ENCODE measurements at regions not wholly inside any gene's neighbourhood (a gene's known extent, or its start where the extent isn't known, plus 50 kb on each side); places are given as distances from the start of the nearest gene placed in this dataset.

DNA sequence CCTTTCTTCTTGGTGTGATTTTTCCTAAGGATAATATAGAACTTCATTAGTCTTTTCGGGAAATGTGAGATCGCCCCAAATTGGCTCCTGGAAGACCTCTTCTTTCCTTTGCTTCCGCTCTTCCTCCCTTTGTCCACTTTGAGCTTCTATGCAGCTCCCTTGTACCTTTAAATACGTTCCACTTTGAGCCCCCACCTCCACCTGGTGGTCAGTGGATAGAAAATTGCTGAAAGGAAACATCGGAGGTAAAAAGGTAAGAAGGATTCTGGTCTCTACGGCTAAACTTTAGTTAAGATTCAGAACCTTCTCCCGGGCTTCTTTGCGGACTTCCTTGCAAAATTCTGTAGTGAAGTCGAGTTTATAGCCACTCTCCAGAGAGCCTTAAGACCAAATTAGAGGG lies 55.0 kb upstream of the TM9SF2 start:
- no TSS peak for BruUV-seq (replicated peaks)

More for the DNA sequence above, 55.0 kb upstream of the TM9SF2 start:
- H2AFZ ChIP-seq (ENCODE audit: control insufficient read depth, low read depth, low read length) = no peak overlapping the region
- ChIA-PET SMC1A (ENCODE audit: uncharacterized antibody, unreplicated experiment) (interaction anchor here (0.9 to 2.4 kb wide), 3 partner anchors 56 to 176 kb away, joined by 4 to 9 read pairs (median 4); no protein-coding TSS in a partner anchor), POLR2A (interaction anchor here (0.7 kb wide), 2 partner anchors 21 to 942 kb away, joined by 4 to 9 read pairs; no protein-coding TSS in a partner anchor), RAD21 (ENCODE audit: unreplicated experiment) (interaction anchor here (0.6 to 1.3 kb wide), 3 partner anchors 59 to 1681 kb away, joined by 3 to 5 read pairs (median 3); no protein-coding TSS in a partner anchor), CTCF (interaction anchor here (0.6 to 1.8 kb wide), 7 partner anchors 49 to 270 kb away, joined by 3 to 7 read pairs (median 3); no protein-coding TSS in a partner anchor)
- in situ Hi-C loops (cut with MboI) (no loop called here), intact Hi-C loops (cut with micrococcal nuclease; ENCODE audit: unreplicated experiment) (loop anchor here (10.0 kb wide), 2 partner anchors 99 to 469 kb away; no protein-coding TSS in a partner anchor)
- no peaks in the 10 kb centered on the region; the same call in 1 of the 2 replicates for H3K4me1 ChIP-seq (ENCODE audit: control insufficient read depth, insufficient read depth, low read length)
- no peaks in the 10 kb centered on the region for H3K36me3 ChIP-seq (ENCODE audit: control insufficient read depth in 2 of 2, insufficient read depth in 2 of 2, low read length in 1 of 2)
- no peak overlapping the region for H3K4me2 ChIP-seq (ENCODE audit: control insufficient read depth, insufficient read depth)
- 78% methylated on average over 9 of the region's 9 CpGs for WGBS (ENCODE audit: insufficient coverage, insufficient replicate concordance, low lambda C conversion rate, missing lambda C conversion rate)
- H3K9me3 ChIP-seq (replicated peaks; ENCODE audit: control insufficient read depth, insufficient read depth, low read length) = no peaks in the 10 kb centered on the region; the same call in 2 of the 3 replicates
- H3K9ac ChIP-seq (ENCODE audit: control insufficient read depth, insufficient read depth, low read length) = no peak overlapping the region
- H3K4me3 ChIP-seq = no peak overlapping the region
- DNase-seq (ENCODE audit: low read depth, low spot score) (no peak), FAIRE-seq (no peak), ATAC-seq (no peak)
- H4K20me1 ChIP-seq (ENCODE audit: control insufficient read depth, insufficient read depth) = no peaks in the 10 kb centered on the region
- TF ChIP-seq, protein P1, sequence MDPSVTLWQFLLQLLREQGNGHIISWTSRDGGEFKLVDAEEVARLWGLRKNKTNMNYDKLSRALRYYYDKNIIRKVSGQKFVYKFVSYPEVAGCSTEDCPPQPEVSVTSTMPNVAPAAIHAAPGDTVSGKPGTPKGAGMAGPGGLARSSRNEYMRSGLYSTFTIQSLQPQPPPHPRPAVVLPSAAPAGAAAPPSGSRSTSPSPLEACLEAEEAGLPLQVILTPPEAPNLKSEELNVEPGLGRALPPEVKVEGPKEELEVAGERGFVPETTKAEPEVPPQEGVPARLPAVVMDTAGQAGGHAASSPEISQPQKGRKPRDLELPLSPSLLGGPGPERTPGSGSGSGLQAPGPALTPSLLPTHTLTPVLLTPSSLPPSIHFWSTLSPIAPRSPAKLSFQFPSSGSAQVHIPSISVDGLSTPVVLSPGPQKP (IDR thresholded peaks at IDR 0.05; ENCODE audit: low read depth, low read length) = no peak
- TF ChIP-seq KDM1A (IDR thresholded peaks at IDR 0.05; ENCODE audit: borderline replicate concordance) (no peak), JUND (IDR thresholded peaks at IDR 0.05; ENCODE audit: low read depth, low read length) (no peak), ETV6 (conservative IDR thresholded peaks at IDR 0.05 in 1 of 2, IDR thresholded peaks at IDR 0.05 in 1 of 2; ENCODE audit: borderline replicate concordance in 1 of 2, low read depth in 1 of 2) (no peak), FOXM1 (IDR thresholded peaks at IDR 0.05; ENCODE audit: low read depth, low read length) (no peak), RAD21 (IDR thresholded peaks at IDR 0.05; ENCODE audit: insufficient read depth, low read depth, low read length) (0 out of 2 replicates have a peak, but pooled peaks have one; percentile 11)
- TF ChIP-seq, protein P2, sequence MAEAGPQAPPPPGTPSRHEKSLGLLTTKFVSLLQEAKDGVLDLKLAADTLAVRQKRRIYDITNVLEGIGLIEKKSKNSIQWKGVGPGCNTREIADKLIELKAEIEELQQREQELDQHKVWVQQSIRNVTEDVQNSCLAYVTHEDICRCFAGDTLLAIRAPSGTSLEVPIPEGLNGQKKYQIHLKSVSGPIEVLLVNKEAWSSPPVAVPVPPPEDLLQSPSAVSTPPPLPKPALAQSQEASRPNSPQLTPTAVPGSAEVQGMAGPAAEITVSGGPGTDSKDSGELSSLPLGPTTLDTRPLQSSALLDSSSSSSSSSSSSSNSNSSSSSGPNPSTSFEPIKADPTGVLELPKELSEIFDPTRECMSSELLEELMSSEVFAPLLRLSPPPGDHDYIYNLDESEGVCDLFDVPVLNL (IDR thresholded peaks at IDR 0.05; ENCODE audit: low read depth, low read length) = no peak
- TF ChIP-seq, protein P3, sequence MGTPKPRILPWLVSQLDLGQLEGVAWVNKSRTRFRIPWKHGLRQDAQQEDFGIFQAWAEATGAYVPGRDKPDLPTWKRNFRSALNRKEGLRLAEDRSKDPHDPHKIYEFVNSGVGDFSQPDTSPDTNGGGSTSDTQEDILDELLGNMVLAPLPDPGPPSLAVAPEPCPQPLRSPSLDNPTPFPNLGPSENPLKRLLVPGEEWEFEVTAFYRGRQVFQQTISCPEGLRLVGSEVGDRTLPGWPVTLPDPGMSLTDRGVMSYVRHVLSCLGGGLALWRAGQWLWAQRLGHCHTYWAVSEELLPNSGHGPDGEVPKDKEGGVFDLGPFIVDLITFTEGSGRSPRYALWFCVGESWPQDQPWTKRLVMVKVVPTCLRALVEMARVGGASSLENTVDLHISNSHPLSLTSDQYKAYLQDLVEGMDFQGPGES (IDR thresholded peaks at IDR 0.05) = no peak
- no peaks in the 10 kb centered on the region for H3K27me3 ChIP-seq (replicated peaks in 1 of 2; ENCODE audit: control insufficient read depth in 2 of 2, insufficient read depth in 2 of 2, low read length in 1 of 2)
- H3K27ac ChIP-seq (ENCODE audit: control insufficient read depth, insufficient read depth) = no peak overlapping the region
- no peaks in the 10 kb centered on the region for H3K79me2 ChIP-seq (ENCODE audit: control insufficient read depth, insufficient read depth, low read length)

All from GM12878 (cell line).